SK-N-SH (cell line): ENCODE measurements at regions not wholly inside any gene's neighbourhood (a gene's known extent, or its start where the extent isn't known, plus 50 kb on each side); places are given as distances from the start of the nearest gene placed in this dataset.

Experiments
- CTCF ChIP-seq: fragments of 200-600 bp; sonication (generic); IDR thresholded peaks from 2 replicates; pipeline ENCODE4 v1.6.1; 2017; ENCODE audit warnings: antibody characterized with exemption, mild to moderate bottlenecking, moderate library complexity
- ELF1 ChIP-seq: IDR thresholded peaks from 2 replicates; pipeline ENCODE4 v1.4.0; 2012
- MAX ChIP-seq: IDR thresholded peaks from 2 replicates; pipeline ENCODE4 v1.4.0; 2012; ENCODE audit warnings: low read depth
- NFIC ChIP-seq: IDR thresholded peaks from 2 replicates; pipeline ENCODE4 v1.4.0; 2012; ENCODE audit warnings: borderline replicate concordance
- POLR2AphosphoS5 ChIP-seq: IDR thresholded peaks from 2 replicates; pipeline ENCODE4 v1.6.1; 2012; ENCODE audit warnings: low read depth, low read length
- SMC3 ChIP-seq: IDR thresholded peaks from 2 replicates; pipeline ENCODE4 v1.6.1; 2012; ENCODE audit warnings: low read depth, low read length, improper control_type of control experiment
- TAF1 ChIP-seq: IDR thresholded peaks from 2 replicates; pipeline ENCODE4 v1.6.1; 2012; ENCODE audit warnings: low read depth, mild to moderate bottlenecking, low read length, moderate library complexity, borderline replicate concordance
- ZBTB33 ChIP-seq: IDR thresholded peaks from 2 replicates; pipeline ENCODE4 v1.4.0; 2012; ENCODE audit warnings: low read depth, borderline replicate concordance

DNA sequence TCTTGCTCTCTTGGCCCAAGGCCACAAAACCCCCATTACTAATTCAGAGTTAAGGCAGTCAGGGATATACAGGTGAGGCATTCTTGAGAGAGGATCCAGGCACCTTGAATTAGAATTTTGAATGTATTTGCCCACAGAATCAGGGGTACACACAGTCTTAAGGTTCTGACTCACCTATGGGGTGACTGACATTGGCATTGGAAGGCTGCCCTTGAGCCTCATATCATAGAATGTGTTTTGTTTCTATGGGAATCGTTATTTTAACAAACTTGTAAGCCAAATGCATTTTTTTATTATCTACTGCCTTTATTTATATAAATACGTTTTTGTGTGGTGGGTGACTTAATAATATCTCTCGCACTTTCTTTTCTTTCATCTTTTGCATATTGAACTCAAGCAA, 218.6 kb upstream of the CITED2 start:
- TF ChIP-seq ZBTB33, result no peak
- no peak for TF ChIP-seq CTCF
- no peak for TF ChIP-seq TAF1
- no peak for TF ChIP-seq SMC3
- TF ChIP-seq ELF1, result no peak
- TF ChIP-seq POLR2AphosphoS5, result no peak
- TF ChIP-seq NFIC, result no peak
- TF ChIP-seq MAX, result no peak
